ENCODE measurements at regions not wholly inside any gene's neighbourhood (a gene's known extent, or its start where the extent isn't known, plus 50 kb on each side); places are given as distances from the start of the nearest gene placed in this dataset.

- DNase-seq (no peak), ATAC-seq (peak in 1 of 2 donors; percentile 32)
- no peaks in the 10 kb centered on the region for H3K36me3 ChIP-seq
- intact Hi-C loops (cut with DNase I): no loop called here
- H3K4me3 ChIP-seq: no peak overlapping the region
- no peaks in the 10 kb centered on the region for H3K9me3 ChIP-seq
- no peak for TF ChIP-seq CTCF (IDR thresholded peaks at IDR 0.05)
- no peaks in the 10 kb centered on the region for H3K27me3 ChIP-seq (ENCODE audit: low read depth)
- no peak overlapping the region for H3K27ac ChIP-seq
- H3K4me1 ChIP-seq: no peaks in the 10 kb centered on the region
Observed at GRCh38 chr3:68287101-68287500, 632.7 kb upstream of the SUCLG2 start.

- TF ChIP-seq CTCF (IDR thresholded peaks at IDR 0.05): no peak
- ATAC-seq (no peak), DNase-seq (no peak)
- Histone ChIP-seq H3K4me3 (no peak overlapping the region), H3K27me3 (ENCODE audit: low read depth) (no peaks in the 10 kb centered on the region), H3K36me3 (no peaks in the 10 kb centered on the region), H3K4me1 (no peaks in the 10 kb centered on the region), H3K9me3 (no peaks in the 10 kb centered on the region), H3K27ac (no peak overlapping the region)
- intact Hi-C loops (cut with DNase I): no loop called here
Observed at GRCh38 chr3:68274286-68274685, 619.9 kb upstream of the SUCLG2 start.

GRCh38 chr3:68271145-68271544, 616.7 kb upstream of the SUCLG2 start:
- Histone ChIP-seq H3K9me3 (no peaks in the 10 kb centered on the region), H3K36me3 (no peaks in the 10 kb centered on the region), H3K4me3 (no peak overlapping the region), H3K4me1 (no peaks in the 10 kb centered on the region), H3K27ac (no peak overlapping the region), H3K27me3 (ENCODE audit: low read depth) (no peaks in the 10 kb centered on the region)
- no peak for DNase-seq
- no peak for ATAC-seq
- intact Hi-C loops (cut with DNase I): no loop called here
- no peak for TF ChIP-seq CTCF (IDR thresholded peaks at IDR 0.05)

GRCh38 chr3:68256635-68257223, 602.3 kb upstream of the SUCLG2 start:
- no peaks in the 10 kb centered on the region for H3K4me1 ChIP-seq
- no peak for TF ChIP-seq CTCF (IDR thresholded peaks at IDR 0.05)
- intact Hi-C loops (cut with DNase I): no loop called here
- no peaks in the 10 kb centered on the region for H3K27me3 ChIP-seq (ENCODE audit: low read depth)
- no peak for DNase-seq
- H3K36me3 ChIP-seq: no peaks in the 10 kb centered on the region
- no peak for ATAC-seq
- H3K9me3 ChIP-seq: no peaks in the 10 kb centered on the region
- no peak overlapping the region for H3K27ac ChIP-seq
- H3K4me3 ChIP-seq: no peak overlapping the region

GRCh38 chr3:68249265-68249664, 594.9 kb upstream of the SUCLG2 start:
- Histone ChIP-seq H3K27me3 (ENCODE audit: low read depth) (no peaks in the 10 kb centered on the region), H3K4me1 (no peaks in the 10 kb centered on the region), H3K4me3 (no peak overlapping the region), H3K36me3 (no peaks in the 10 kb centered on the region), H3K9me3 (no peaks in the 10 kb centered on the region), H3K27ac (no peak overlapping the region)
- TF ChIP-seq CTCF (IDR thresholded peaks at IDR 0.05): no peak
- intact Hi-C loops (cut with DNase I): no loop called here
- DNase-seq: no peak
- no peak for ATAC-seq

- H3K4me1 ChIP-seq: no peaks in the 10 kb centered on the region
- no peak for TF ChIP-seq CTCF (IDR thresholded peaks at IDR 0.05)
- H3K4me3 ChIP-seq: no peak overlapping the region
- H3K36me3 ChIP-seq: no peaks in the 10 kb centered on the region
- no peak overlapping the region for H3K27ac ChIP-seq
- H3K9me3 ChIP-seq: no peaks in the 10 kb centered on the region
- H3K27me3 ChIP-seq (ENCODE audit: low read depth): no peaks in the 10 kb centered on the region
- ATAC-seq (no peak), DNase-seq (no peak)
- intact Hi-C loops (cut with DNase I): no loop called here
Observed at GRCh38 chr3:68242606-68243005, 588.2 kb upstream of the SUCLG2 start.

Measured in lower lobe of right lung (tissue), 2 donors.